Heart left ventricle (tissue), 13 donors: ENCODE measurements at regions not wholly inside any gene's neighbourhood (a gene's known extent, or its start where the extent isn't known, plus 50 kb on each side); places are given as distances from the start of the nearest gene placed in this dataset.
"Not testable (repeated sequence)": the region's sequence is repeated elsewhere in the genome, so short reads cannot be mapped to it uniquely, and the experiment has no call there.

Source experiments
- CTCF ChIP-seq, 12 donors: fragments of 200-600 bp; sonication (generic) in 4 of 12; IDR thresholded peaks; one replicate each; pipeline versions ENCODE4 v1.5.0 to v1.8.0; 2018 to 2022; ENCODE audit warnings: antibody characterized with exemption in 12 of 12, mild to moderate bottlenecking in 5 of 12
- POLR2A ChIP-seq, 2 donors: fragments of 450-650 bp; IDR thresholded peaks; one replicate each; pipeline ENCODE4 v1.6.1; 2017; ENCODE audit warnings: antibody characterized with exemption in 2 of 2, mild to moderate bottlenecking in 2 of 2, moderate library complexity in 2 of 2
- donor health status: ischemic (EF 13 %, LVEDD 7.1; RV severe dilation, severe dysfunction).
- donor health status: DM: no; HTN: yes; CAD: no.
- donor health status: DM: no; HTN: no; CAD: no.
- donor health status: ischemic (EF 25% LVEDD 6.9; RV normal size, moderate dysfunction).
- donor health status: ischemic (EF 25% LVEDD 5.7; RV mildly dilated, moderate dysfunction).
- donor health status: ischemic (EF 35%, LVEDD 5.7; RV mildly dilated, moderate dysfunction).
- donor health status: nonischemic (EF 11% LVEDD 7.7; RV severe dilation, severe dysfunction).
- donor health status: DM: yes; HTN: yes; CAD: no.
- donor health status: PGD.
- donor health status: ischemic (EF 29% LVEDD 5.4; RV normal size, mild dysfunction).
- donor health status: nonischemic (EF 23%, LVEDD 6.1; RV moderate dilation, normal function).

GRCh38 chr4:135447598-135447997 lies 1246.0 kb upstream of the PABPC4L start:
- TF ChIP-seq CTCF, POLR2A (IDR thresholded peaks at IDR 0.05): not testable (repeated sequence)
